HepG2 (cell line): ENCODE measurements at regions not wholly inside any gene's neighbourhood (a gene's known extent, or its start where the extent isn't known, plus 50 kb on each side); places are given as distances from the start of the nearest gene placed in this dataset.

Experiments
- ATAC-seq: fragments of 200-7000 bp; cut with Tn5 transposase; 3 replicates; pipeline ENCODE4 v1.9.1; 2020; ENCODE audit warnings: mild to moderate bottlenecking, moderate library complexity
- BruUV-seq: library from RNA; stranded (reverse); fragments of 400-500 nt; replicated peaks from 2 replicates; lab custom pipeline; 2021; lab: Mats Ljungman, UMichigan
- CTCF ChIA-PET: fragments of 300-600 bp; formaldehyde crosslinking; extraction: SDS; loops from one replicate; lab custom pipeline; 2021; ENCODE audit warnings: low total read pairs, inconsistent platforms, low intra/inter-chr PET ratio; lab: Yijun Ruan, JAX
- POLR2A ChIA-PET: fragments of 350-600 bp; sonication (Branson Sonifier 250); formaldehyde crosslinking; loops from one replicate; lab custom pipeline; 2020; ENCODE audit warnings: antibody characterized with exemption, inconsistent platforms; lab: Yijun Ruan, JAX
- DNase-seq: peaks from one replicate; pipeline ENCODE4 v3.0.0-alpha.2; 2015; ENCODE audit warnings: low spot score
- FAIRE-seq: peaks from 3 replicates; lab custom pipeline; 2011; peaks lifted over from hg19 to GRCh38; lab: Jason Lieb, UNC
- H2AFZ ChIP-seq: one replicate; pipeline ENCODE4 v1.6.1; 2011; ENCODE audit warnings: low read length, inconsistent platforms
- H3K27ac ChIP-seq: fragments of 300-600 bp; 3 replicates; pipeline ENCODE4 v1.8.0; 2011; ENCODE audit warnings: mixed run types, mild to moderate bottlenecking, mixed read lengths, low read length, inconsistent platforms; ENCODE audit not compliant: insufficient read depth; ENCODE audit errors: extremely low read length
- H3K27me3 ChIP-seq, 2 experiments: fragments of 200-600 bp in 1 of 2; 2 replicates in 1 of 2; 3 replicates in 1 of 2; pipeline versions ENCODE4 v1.6.0 to v1.8.0; 2011; ENCODE audit warnings: low read length in 2 of 2, mild to moderate bottlenecking in 2 of 2, moderate library complexity in 2 of 2, inconsistent platforms in 1 of 2; ENCODE audit not compliant: insufficient read depth in 2 of 2, control insufficient read depth in 1 of 2
- H3K36me3 ChIP-seq, 2 experiments: fragments of 200-600 bp in 1 of 2; replicated peaks in 1 of 2; 2 replicates in 1 of 2; 3 replicates in 1 of 2; pipeline versions ENCODE4 v1.5.1 to v1.8.0; 2011; ENCODE audit warnings: low read length in 2 of 2, inconsistent platforms in 1 of 2; ENCODE audit not compliant: insufficient read depth in 2 of 2, control insufficient read depth in 1 of 2
- H3K4me1 ChIP-seq: 2 replicates; pipeline ENCODE4 v1.5.1; 2012; ENCODE audit warnings: low read length, inconsistent platforms; ENCODE audit not compliant: insufficient read depth
- H3K4me2 ChIP-seq: 2 replicates; pipeline ENCODE4 v1.6.0; 2011; ENCODE audit warnings: low read depth, low read length, inconsistent platforms
- H3K4me3 ChIP-seq, 3 experiments: fragments of 200-600 bp in 1 of 3; sonication (generic), shearing (Covaris generic) in 1 of 3; replicated peaks in 1 of 3; 2 replicates each; pipeline ENCODE4 v1.5.1; 2011 to 2016; ENCODE audit warnings: low read length in 3 of 3, inconsistent platforms in 2 of 3, low read depth in 2 of 3, mild to moderate bottlenecking in 2 of 3, control low read depth in 1 of 3, mixed read lengths in 1 of 3; ENCODE audit not compliant: insufficient read depth in 1 of 3
- H3K79me2 ChIP-seq: one replicate; pipeline ENCODE4 v1.6.1; 2011; ENCODE audit warnings: low read length, inconsistent platforms; ENCODE audit not compliant: insufficient read depth
- H3K9ac ChIP-seq: 2 replicates; pipeline ENCODE4 v1.6.0; 2011; ENCODE audit warnings: mild to moderate bottlenecking, low read depth, low read length, inconsistent platforms; ENCODE audit not compliant: insufficient read depth
- H3K9me3 ChIP-seq: 2 replicates; pipeline ENCODE4 v1.5.1; 2012; ENCODE audit warnings: mild to moderate bottlenecking, low read length
- H4K20me1 ChIP-seq: 2 replicates; pipeline ENCODE4 v1.6.0; 2011; ENCODE audit warnings: inconsistent platforms, mild to moderate bottlenecking, low read length, moderate library complexity; ENCODE audit not compliant: insufficient read depth
- CHD4 ChIP-seq: fragments of 200-600 bp; sonication (generic); IDR thresholded peaks from 2 replicates; pipeline ENCODE4 v1.7.0; 2017; ENCODE audit warnings: mild to moderate bottlenecking, low read length, borderline replicate concordance
- HIVEP1 ChIP-seq: sonication (generic); formaldehyde crosslinking; IDR thresholded peaks from 2 replicates; pipeline ENCODE4 v1.4.0; 2020; ENCODE audit warnings: mild to moderate bottlenecking, missing genetic modification reagents
- IKZF1 ChIP-seq: fragments of 450-650 bp; IDR thresholded peaks from 2 replicates; pipeline ENCODE4 v1.7.1; 2016
- KLF15 ChIP-seq: sonication (generic); formaldehyde crosslinking; IDR thresholded peaks from 2 replicates; pipeline ENCODE4 v1.8.1; 2023; ENCODE audit warnings: borderline replicate concordance, mild to moderate bottlenecking, inconsistent platforms, missing genetic modification reagents, mixed read lengths
- MTF1 ChIP-seq: sonication (generic); formaldehyde crosslinking; IDR thresholded peaks from 2 replicates; pipeline ENCODE4 v1.5.0; 2020; ENCODE audit warnings: missing genetic modification reagents
- NAIF1 ChIP-seq: sonication (generic); formaldehyde crosslinking; IDR thresholded peaks from 2 replicates; pipeline ENCODE4 v1.5.0; 2020; ENCODE audit warnings: mild to moderate bottlenecking, missing genetic modification reagents, borderline replicate concordance
- PHF8 ChIP-seq: sonication (generic); formaldehyde crosslinking; IDR thresholded peaks from 2 replicates; pipeline ENCODE4 v1.5.0; 2020; ENCODE audit warnings: missing genetic modification reagents
- POLR2AphosphoS5 ChIP-seq: IDR thresholded peaks from 2 replicates; pipeline ENCODE4 v1.6.1; 2012; ENCODE audit warnings: low read depth, low read length
- SAP130 ChIP-seq: IDR thresholded peaks from 2 replicates; pipeline ENCODE4 v1.6.1; 2016; ENCODE audit warnings: low read depth
- ZNF460 ChIP-seq: sonication (generic); formaldehyde crosslinking; IDR thresholded peaks from 2 replicates; pipeline ENCODE4 v1.5.1; 2020; ENCODE audit warnings: missing genetic modification reagents, mild to moderate bottlenecking, borderline replicate concordance
- ZNF749 ChIP-seq: sonication (generic); formaldehyde crosslinking; IDR thresholded peaks from 2 replicates; pipeline ENCODE4 v1.8.0; 2022; ENCODE audit warnings: mild to moderate bottlenecking, missing genetic modification reagents, moderate library complexity, borderline replicate concordance
- ZSCAN20 ChIP-seq: sonication (generic); formaldehyde crosslinking; IDR thresholded peaks from 2 replicates; pipeline ENCODE4 v1.4.0; 2020; ENCODE audit warnings: missing genetic modification reagents, mild to moderate bottlenecking, borderline replicate concordance
- whole genome bisulfite sequencing: methylation state at CpG from one replicate; pipeline ENCODE4 v1.1.6; 2017; ENCODE audit warnings: low lambda C conversion rate; 5-methylcytosine and 5-hydroxymethylcytosine counted together
- in situ Hi-C: cut with HindIII; loops from 2 replicates; pipeline ENCODE4 v1.10.0; 2017; ENCODE audit warnings: low pct_unique_long_range_greater_than_20kb; ENCODE audit not compliant: extremely low pct_ligation_motif_present
- intact Hi-C: fragments of 100-400 bp; cut with micrococcal nuclease; formaldehyde crosslinking; loops from one replicate; pipeline ENCODE4 v1.10.0; 2022; ENCODE audit not compliant: unreplicated experiment
- TF ChIP-seq, protein P1 (sequence below): sonication (generic); formaldehyde crosslinking; IDR thresholded peaks from 2 replicates; pipeline ENCODE4 v1.8.0; 2022; ENCODE audit warnings: missing genetic modification reagents, low read depth, mild to moderate bottlenecking, borderline replicate concordance
- TF ChIP-seq, protein P2 (sequence below): sonication (generic); formaldehyde crosslinking; IDR thresholded peaks from 2 replicates; pipeline ENCODE4 v1.4.0; 2020; ENCODE audit warnings: low read depth, mild to moderate bottlenecking, missing genetic modification reagents
- TF ChIP-seq, protein P3 (sequence below): IDR thresholded peaks from 2 replicates; pipeline ENCODE4 v1.6.1; 2016; ENCODE audit warnings: mild to moderate bottlenecking
- TF ChIP-seq, protein P4 (sequence below): sonication (generic); formaldehyde crosslinking; IDR thresholded peaks from 2 replicates; pipeline ENCODE4 v1.5.1; 2020; ENCODE audit warnings: missing genetic modification reagents, mild to moderate bottlenecking, borderline replicate concordance

- TF ChIP-seq MTF1 (CRISPR knock-in tag) (no peak), ZNF749 (CRISPR knock-in tag) (no peak), IKZF1 (no peak)
- TF ChIP-seq, protein P1, sequence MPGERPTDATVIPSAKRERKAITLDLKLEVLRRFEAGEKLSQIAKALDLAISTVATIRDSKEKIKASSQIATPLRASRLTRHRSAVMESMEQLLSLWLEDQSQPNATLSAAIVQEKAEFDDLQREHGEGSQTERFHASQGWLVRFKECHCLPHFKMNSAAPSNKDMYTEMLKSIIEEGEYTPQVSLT, result no peak
- TF ChIP-seq, protein P2, sequence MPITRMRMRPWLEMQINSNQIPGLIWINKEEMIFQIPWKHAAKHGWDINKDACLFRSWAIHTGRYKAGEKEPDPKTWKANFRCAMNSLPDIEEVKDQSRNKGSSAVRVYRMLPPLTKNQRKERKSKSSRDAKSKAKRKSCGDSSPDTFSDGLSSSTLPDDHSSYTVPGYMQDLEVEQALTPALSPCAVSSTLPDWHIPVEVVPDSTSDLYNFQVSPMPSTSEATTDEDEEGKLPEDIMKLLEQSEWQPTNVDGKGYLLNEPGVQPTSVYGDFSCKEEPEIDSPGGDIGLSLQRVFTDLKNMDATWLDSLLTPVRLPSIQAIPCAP (CRISPR knock-in tag), result no peak
Observed at GRCh38 chrX:39766085-39766726, 331.6 kb downstream of the BCOR start (continued).

DNA sequence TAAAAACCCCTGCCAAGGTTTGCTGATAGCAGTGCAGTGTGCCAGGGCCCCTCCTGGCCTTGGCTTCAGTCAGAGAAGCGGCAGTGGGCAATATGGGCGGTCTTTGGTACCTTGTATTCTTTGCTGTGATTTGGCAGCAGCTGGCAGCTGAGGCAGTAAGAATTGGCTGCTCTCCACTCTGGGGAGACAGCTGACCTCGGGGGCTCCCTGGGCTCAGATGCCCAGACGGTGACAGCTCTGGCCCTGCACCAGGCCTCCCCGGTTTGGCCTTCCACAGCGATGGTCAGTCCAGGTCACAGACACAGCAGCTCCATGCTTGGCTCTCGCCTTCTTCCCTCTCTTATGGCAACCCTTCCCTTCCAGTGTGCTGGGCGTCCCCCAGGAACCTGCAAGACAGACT, 330.9 kb downstream of the BCOR start:
- no TSS peak for BruUV-seq
- DNase-seq, result no peak
- no peak overlapping the region for H3K4me2 ChIP-seq
- H3K9ac ChIP-seq, result no peak overlapping the region
- no peaks in the 10 kb centered on the region for H3K79me2 ChIP-seq
- no peaks in the 10 kb centered on the region for H3K9me3 ChIP-seq
- no peak for TF ChIP-seq KLF15 (CRISPR knock-in tag)
- no peak for TF ChIP-seq SAP130 (CRISPR knock-in tag)
- no peak for TF ChIP-seq ZSCAN20
- TF ChIP-seq NAIF1, result no peak
- TF ChIP-seq, protein P3, sequence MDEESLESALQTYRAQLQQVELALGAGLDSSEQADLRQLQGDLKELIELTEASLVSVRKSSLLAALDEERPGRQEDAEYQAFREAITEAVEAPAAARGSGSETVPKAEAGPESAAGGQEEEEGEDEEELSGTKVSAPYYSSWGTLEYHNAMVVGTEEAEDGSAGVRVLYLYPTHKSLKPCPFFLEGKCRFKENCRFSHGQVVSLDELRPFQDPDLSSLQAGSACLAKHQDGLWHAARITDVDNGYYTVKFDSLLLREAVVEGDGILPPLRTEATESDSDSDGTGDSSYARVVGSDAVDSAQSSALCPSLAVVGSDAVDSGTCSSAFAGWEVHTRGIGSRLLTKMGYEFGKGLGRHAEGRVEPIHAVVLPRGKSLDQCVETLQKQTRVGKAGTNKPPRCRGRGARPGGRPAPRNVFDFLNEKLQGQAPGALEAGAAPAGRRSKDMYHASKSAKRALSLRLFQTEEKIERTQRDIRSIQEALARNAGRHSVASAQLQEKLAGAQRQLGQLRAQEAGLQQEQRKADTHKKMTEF (CRISPR knock-in tag), result no peak
- TF ChIP-seq, protein P4, sequence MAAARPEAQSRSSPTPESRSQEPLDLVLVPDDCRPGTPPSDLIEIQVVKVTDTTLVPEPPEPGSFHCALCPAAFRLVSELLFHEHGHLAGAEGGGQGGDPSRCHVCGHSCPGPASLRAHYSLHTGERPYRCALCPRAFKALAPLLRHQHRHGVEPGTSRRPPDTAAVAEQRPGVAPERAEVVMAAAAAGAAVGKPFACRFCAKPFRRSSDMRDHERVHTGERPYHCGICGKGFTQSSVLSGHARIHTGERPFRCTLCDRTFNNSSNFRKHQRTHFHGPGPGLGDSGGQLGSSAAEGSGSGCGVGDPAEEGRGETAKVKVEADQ (CRISPR knock-in tag), result no peak
- no peak for TF ChIP-seq HIVEP1 (CRISPR knock-in tag)
- no peak for TF ChIP-seq ZNF460 (CRISPR knock-in tag)
- no peak for TF ChIP-seq POLR2AphosphoS5
- no peak for TF ChIP-seq PHF8 (CRISPR knock-in tag)
- TF ChIP-seq CHD4, result no peak
- TF ChIP-seq, all 625 proteins: peak for 0
- Histone ChIP-seq H3K4me3 (no peak overlapping the region), H2AFZ (no peak overlapping the region), H3K27ac (no peak overlapping the region), H3K4me1 (peaks cover 6% of the 10 kb centered on the region), H3K27me3 (peaks cover 0 to 8% of the 10 kb centered on the region in 2 experiments; a peak in 2 of 5 replicates), H4K20me1 (no peaks in the 10 kb centered on the region), H3K36me3 (no peaks in the 10 kb centered on the region)
- FAIRE-seq (no peak), ATAC-seq (no peak)
- WGBS, result 13% methylated on average over 3 of the region's 8 CpGs
- in situ Hi-C loops (no loop called here), intact Hi-C loops (no loop called here)
- ChIA-PET POLR2A (no interaction called here), CTCF (no interaction called here)
